ENCODE measurements at regions not wholly inside any gene's neighbourhood (a gene's known extent, or its start where the extent isn't known, plus 50 kb on each side); places are given as distances from the start of the nearest gene placed in this dataset.
A peak's percentile ranks its signal among the peaks of the same experiment; 100 is the strongest.

DNA sequence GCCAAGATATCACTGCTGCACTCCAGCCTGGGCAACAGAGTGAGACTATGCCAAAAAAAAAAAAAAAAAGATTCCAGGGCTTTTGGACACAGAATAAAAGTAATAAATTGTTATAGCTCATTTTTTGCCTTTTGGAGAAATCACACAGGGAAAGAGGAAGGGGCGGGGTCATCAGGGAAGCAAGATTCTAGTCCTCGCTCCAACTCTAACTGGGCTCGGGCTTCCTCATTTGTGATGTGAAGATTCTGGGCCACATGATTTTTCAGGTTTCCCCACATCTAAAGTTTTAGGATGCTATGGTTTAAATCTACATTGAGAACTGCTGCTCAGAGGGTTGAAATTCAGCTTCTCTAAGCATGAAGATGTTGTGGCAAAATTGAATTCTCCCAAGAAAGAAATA lies 179.3 kb upstream of the PLXNA2 start:
- no peak for DNase-seq (ENCODE audit: low read depth)
- Histone ChIP-seq H3K4me3 (ENCODE audit: low read depth, low read length) (no peak overlapping the region), H3K27me3 (ENCODE audit: control insufficient read depth, insufficient read depth, low read length) (no peaks in the 10 kb centered on the region), H3K36me3 (ENCODE audit: control insufficient read depth, insufficient read depth, low read length) (no peaks in the 10 kb centered on the region)
- TF ChIP-seq, protein P1, sequence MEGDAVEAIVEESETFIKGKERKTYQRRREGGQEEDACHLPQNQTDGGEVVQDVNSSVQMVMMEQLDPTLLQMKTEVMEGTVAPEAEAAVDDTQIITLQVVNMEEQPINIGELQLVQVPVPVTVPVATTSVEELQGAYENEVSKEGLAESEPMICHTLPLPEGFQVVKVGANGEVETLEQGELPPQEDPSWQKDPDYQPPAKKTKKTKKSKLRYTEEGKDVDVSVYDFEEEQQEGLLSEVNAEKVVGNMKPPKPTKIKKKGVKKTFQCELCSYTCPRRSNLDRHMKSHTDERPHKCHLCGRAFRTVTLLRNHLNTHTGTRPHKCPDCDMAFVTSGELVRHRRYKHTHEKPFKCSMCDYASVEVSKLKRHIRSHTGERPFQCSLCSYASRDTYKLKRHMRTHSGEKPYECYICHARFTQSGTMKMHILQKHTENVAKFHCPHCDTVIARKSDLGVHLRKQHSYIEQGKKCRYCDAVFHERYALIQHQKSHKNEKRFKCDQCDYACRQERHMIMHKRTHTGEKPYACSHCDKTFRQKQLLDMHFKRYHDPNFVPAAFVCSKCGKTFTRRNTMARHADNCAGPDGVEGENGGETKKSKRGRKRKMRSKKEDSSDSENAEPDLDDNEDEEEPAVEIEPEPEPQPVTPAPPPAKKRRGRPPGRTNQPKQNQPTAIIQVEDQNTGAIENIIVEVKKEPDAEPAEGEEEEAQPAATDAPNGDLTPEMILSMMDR (IDR thresholded peaks at IDR 0.05; ENCODE audit: insufficient read depth, low read length, poor library complexity, severe bottlenecking), result no peak

DNA sequence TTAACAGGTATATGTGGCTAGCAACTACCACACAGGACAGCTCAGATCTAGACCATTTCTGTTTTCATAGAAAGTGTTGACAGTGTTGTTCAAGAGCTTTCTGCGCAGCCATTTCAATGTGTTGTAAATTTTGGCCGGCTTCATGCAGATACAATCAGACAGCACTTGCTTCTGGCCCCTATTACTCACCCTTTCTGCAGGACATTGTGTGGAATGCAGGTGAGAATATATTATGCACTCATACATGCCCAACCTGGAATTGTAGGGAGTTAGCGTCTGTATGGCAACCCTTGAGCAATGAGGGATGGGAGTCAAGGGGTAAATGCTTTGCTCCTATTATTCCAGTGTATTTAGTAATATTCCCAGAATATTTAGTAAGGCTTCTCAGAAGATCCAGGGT lies 180.9 kb upstream of the PLXNA2 start:
- TF ChIP-seq, protein P1 (IDR thresholded peaks at IDR 0.05; ENCODE audit: insufficient read depth, low read length, poor library complexity, severe bottlenecking), result no peak
- Histone ChIP-seq H3K27me3 (ENCODE audit: control insufficient read depth, insufficient read depth, low read length) (no peaks in the 10 kb centered on the region), H3K4me3 (ENCODE audit: low read depth, low read length) (no peak overlapping the region), H3K36me3 (ENCODE audit: control insufficient read depth, insufficient read depth, low read length) (no peaks in the 10 kb centered on the region)
- no peak for DNase-seq (ENCODE audit: low read depth)

DNA sequence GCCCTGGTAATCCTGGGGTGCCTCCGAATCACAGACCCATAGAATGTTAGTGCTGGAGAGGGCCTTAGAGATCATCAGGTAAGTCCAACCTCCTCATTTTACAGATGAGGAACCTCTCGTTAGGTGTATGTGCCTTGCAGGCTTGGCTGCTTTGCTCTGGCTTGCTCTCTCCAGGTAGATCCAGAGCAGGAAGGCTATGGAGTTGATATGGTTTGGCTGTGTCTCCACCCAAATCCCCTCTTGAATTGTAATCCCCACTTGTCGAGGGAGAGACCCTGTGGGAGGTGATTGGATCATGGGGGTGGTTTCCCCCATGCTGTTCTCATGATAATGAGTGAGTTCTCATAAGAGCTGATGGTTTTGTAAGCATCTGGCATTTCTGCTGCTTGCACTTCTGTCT lies 186.0 kb upstream of the PLXNA2 start:
- TF ChIP-seq, protein P1 (IDR thresholded peaks at IDR 0.05; ENCODE audit: insufficient read depth, low read length, poor library complexity, severe bottlenecking), result no peak
- H3K27me3 ChIP-seq (ENCODE audit: control insufficient read depth, insufficient read depth, low read length), result no peaks in the 10 kb centered on the region

DNA sequence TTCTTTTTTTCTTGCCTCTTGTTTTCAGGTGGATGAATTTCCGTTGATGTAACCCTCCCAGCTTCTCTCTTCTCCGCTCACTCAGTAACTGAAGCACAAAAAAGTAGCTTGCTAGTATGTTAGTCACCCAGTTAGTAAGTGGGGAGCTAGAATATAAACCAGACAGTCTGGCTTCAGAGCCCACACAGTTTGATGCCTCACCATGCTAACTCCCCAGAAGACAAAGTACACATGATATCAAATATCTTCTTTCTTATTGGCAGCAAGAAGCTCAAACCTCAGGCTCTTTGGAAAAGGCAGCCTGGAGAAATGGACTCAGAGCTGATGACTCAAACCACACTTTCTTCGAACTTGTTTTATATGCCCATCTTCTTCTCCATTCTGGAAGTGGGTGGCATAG lies 187.5 kb upstream of the PLXNA2 start:
- H3K4me3 ChIP-seq (ENCODE audit: low read depth, low read length), result no peak overlapping the region
- TF ChIP-seq, protein P1 (IDR thresholded peaks at IDR 0.05; ENCODE audit: insufficient read depth, low read length, poor library complexity, severe bottlenecking), result no peak
- H3K36me3 ChIP-seq (ENCODE audit: control insufficient read depth, insufficient read depth, low read length), result no peaks in the 10 kb centered on the region
- peak; percentile 14 for DNase-seq (ENCODE audit: low read depth)
- no peaks in the 10 kb centered on the region for H3K27me3 ChIP-seq (ENCODE audit: control insufficient read depth, insufficient read depth, low read length)

More for the DNA sequence above, 186.0 kb upstream of the PLXNA2 start:
- H3K4me3 ChIP-seq (ENCODE audit: low read depth, low read length), result no peak overlapping the region
- H3K36me3 ChIP-seq (ENCODE audit: control insufficient read depth, insufficient read depth, low read length), result no peaks in the 10 kb centered on the region
- DNase-seq (ENCODE audit: low read depth), result no peak

DNA sequence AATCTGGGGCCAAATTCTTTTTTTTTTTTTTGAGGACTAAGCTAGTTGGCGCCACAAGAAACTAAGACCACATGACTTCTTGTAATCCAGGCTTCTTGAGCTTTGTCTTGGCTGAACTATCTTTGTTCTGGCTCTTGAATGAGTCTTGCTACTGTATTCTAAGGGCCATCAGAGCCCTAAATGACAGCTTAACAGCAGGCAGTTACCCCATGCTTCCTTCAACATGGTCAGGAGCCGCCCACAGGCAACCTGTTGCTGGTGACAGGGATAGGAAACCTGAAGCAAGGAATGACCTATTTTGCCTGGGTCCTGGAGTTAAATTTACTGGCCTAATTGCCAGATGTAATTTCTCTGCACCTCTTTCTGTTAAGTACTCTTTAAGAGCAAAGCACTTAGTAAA lies 188.2 kb upstream of the PLXNA2 start:
- TF ChIP-seq, protein P1 (IDR thresholded peaks at IDR 0.05; ENCODE audit: insufficient read depth, low read length, poor library complexity, severe bottlenecking), result no peak
- H3K36me3 ChIP-seq (ENCODE audit: control insufficient read depth, insufficient read depth, low read length), result no peaks in the 10 kb centered on the region
- H3K27me3 ChIP-seq (ENCODE audit: control insufficient read depth, insufficient read depth, low read length), result no peaks in the 10 kb centered on the region
- no peak overlapping the region for H3K4me3 ChIP-seq (ENCODE audit: low read depth, low read length)
- no peak for DNase-seq (ENCODE audit: low read depth)

DNA sequence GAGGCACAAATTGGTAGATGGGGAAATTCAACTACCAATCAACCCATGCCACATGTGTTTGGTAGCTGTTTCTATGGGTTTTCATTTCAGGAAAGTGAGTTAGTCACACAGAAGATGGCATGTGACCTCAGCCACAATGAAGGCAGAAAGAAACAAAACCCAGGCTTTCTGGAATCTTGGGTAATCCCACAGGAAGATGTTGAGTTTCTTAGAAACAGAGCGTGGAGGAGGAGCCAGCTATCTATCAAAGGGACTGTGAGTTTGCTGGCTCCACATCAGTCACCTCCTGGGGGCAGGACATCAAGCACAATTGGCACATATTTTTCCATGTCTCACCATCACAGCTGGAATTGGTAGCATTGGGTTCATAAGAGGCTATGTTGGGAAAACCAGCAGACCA lies 188.9 kb upstream of the PLXNA2 start:
- TF ChIP-seq, protein P1 (IDR thresholded peaks at IDR 0.05; ENCODE audit: insufficient read depth, low read length, poor library complexity, severe bottlenecking), result no peak
- Histone ChIP-seq H3K4me3 (ENCODE audit: low read depth, low read length) (no peak overlapping the region), H3K36me3 (ENCODE audit: control insufficient read depth, insufficient read depth, low read length) (no peaks in the 10 kb centered on the region), H3K27me3 (ENCODE audit: control insufficient read depth, insufficient read depth, low read length) (no peaks in the 10 kb centered on the region)
- peak; percentile 23 for DNase-seq (ENCODE audit: low read depth)
